GM12892 (cell line): ENCODE measurements at regions not wholly inside any gene's neighbourhood (a gene's known extent, or its start where the extent isn't known, plus 50 kb on each side); places are given as distances from the start of the nearest gene placed in this dataset.

Source experiments
- POLR2A ChIP-seq: IDR thresholded peaks from 2 replicates; pipeline ENCODE4 v1.6.1; 2011; ENCODE audit warnings: low read depth, low read length, control low read depth
- POLR2AphosphoS5 ChIP-seq: IDR thresholded peaks from 2 replicates; pipeline ENCODE4 v1.6.1; 2011; ENCODE audit warnings: low read depth, low read length, control low read depth
- TAF1 ChIP-seq: IDR thresholded peaks from 2 replicates; pipeline ENCODE4 v1.6.1; 2011; ENCODE audit warnings: low read depth, mild to moderate bottlenecking, control low read depth, low read length, borderline replicate concordance

DNA sequence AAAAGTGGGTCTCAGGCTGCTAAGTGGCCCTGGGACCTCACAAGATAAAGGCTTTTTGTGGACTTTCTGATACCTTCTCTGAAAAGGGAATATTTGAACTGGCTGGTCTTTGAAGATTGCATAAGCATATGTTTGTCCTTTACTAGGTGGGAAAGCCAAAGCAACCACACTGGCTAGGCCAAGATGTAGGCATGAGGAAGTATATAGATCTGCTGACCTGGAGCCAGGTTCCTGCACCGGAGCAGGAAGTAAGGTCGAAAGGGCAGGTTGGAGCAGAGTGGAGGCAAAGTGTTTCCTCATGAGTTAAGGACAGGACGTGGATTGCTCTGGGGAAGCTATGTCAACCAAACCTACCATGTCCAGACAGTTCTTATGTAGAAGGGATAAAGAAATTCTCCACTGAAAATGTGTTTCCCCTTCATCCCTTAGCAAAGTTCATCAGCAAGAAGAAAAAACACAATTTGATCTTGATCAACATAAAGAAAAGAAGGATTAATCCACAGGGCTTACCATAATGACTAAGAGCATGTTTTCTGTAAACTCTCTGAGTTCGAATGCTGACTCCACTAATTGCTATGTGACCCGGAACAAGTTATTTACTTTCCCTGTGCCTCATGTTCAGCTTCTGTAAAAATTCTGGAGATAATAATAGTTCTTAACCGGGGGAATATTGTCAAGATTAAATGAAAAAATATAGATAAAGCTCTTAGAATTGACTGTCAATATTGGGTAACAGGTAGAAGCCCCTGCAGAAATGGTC is 156.1 kb upstream of the SRD5A2 start:
- no peak for TF ChIP-seq TAF1
- TF ChIP-seq POLR2A: no peak
- TF ChIP-seq POLR2AphosphoS5: no peak
